A549 (cell line): ENCODE measurements at regions not wholly inside any gene's neighbourhood (a gene's known extent, or its start where the extent isn't known, plus 50 kb on each side); places are given as distances from the start of the nearest gene placed in this dataset.

ENCODE experiments used
- ATAC-seq, 2 experiments: fragments of 200-7000 bp in 1 of 2; fragments of >200 bp in 1 of 2; cut with Nextera tagmentation in 1 of 2; cut with Tn5 transposase in 1 of 2; 3 replicates each; pipeline versions ENCODE4 v1.8.0 to v1.9.1; 2018 to 2020; ENCODE audit warnings: mild to moderate bottlenecking in 1 of 2, moderate library complexity in 1 of 2
- CTCF ChIA-PET: fragments of 300-600 bp; sonication (Branson Sonifier 250); formaldehyde crosslinking; extraction: SDS; loops from one replicate; lab custom pipeline; 2021; ENCODE audit warnings: antibody characterized with exemption, inconsistent platforms; lab: Yijun Ruan, JAX
- POLR2A ChIA-PET: fragments of 350-600 bp; formaldehyde crosslinking; extraction: SDS; loops from one replicate; lab custom pipeline; 2021; ENCODE audit warnings: antibody characterized with exemption, inconsistent platforms; lab: Yijun Ruan, JAX
- DNase-seq, 2 experiments: peaks; one replicate each; pipeline versions ENCODE4 v3.0.0 to v3.0.0-alpha.2; 2011 to 2016; ENCODE audit warnings: low read depth in 1 of 2, low spot score in 1 of 2
- FAIRE-seq: peaks from 2 replicates; lab custom pipeline; 2011; peaks lifted over from hg19 to GRCh38; lab: Jason Lieb, UNC
- H3K27ac ChIP-seq, 2 experiments: fragments of >200 bp; sonication (Bioruptor Twin); formaldehyde crosslinking; 3 replicates each; pipeline ENCODE4 v1.5.1; 2016 to 2017
- H3K4me1 ChIP-seq: fragments of >200 bp; sonication (Bioruptor Twin); formaldehyde crosslinking; 3 replicates; pipeline ENCODE4 v1.6.1; 2016
- H3K4me2 ChIP-seq: fragments of >200 bp; sonication (Bioruptor Twin); formaldehyde crosslinking; 3 replicates; pipeline ENCODE4 v1.6.1; 2016
- H3K4me3 ChIP-seq: fragments of >200 bp; sonication (Bioruptor Twin); formaldehyde crosslinking; 3 replicates; pipeline ENCODE4 v1.5.1; 2016
- H3K9me3 ChIP-seq: fragments of >200 bp; sonication (Bioruptor Twin); formaldehyde crosslinking; 3 replicates; pipeline ENCODE4 v1.6.1; 2016
- ATOH8 ChIP-seq: fragments of 250-450 bp; sonication (Bioruptor Pico); IDR thresholded peaks from 2 replicates; pipeline ENCODE4 v1.5.0; 2020; ENCODE audit warnings: low read depth, mild to moderate bottlenecking, moderate library complexity
- CHD2 ChIP-seq: fragments of 150-350 bp; IDR thresholded peaks from 2 replicates; pipeline ENCODE4 v1.6.1; 2014; ENCODE audit warnings: low read length; ENCODE audit not compliant: partially characterized antibody
- CHD4 ChIP-seq: fragments of 200-600 bp; sonication (generic); IDR thresholded peaks from 2 replicates; pipeline ENCODE4 v1.6.1; 2016; ENCODE audit warnings: antibody characterized with exemption, mild to moderate bottlenecking, borderline replicate concordance
- CTCF ChIP-seq: fragments of >200 bp; sonication (Bioruptor Twin); formaldehyde crosslinking; IDR thresholded peaks from 3 replicates; pipeline ENCODE4 v1.5.1; 2016
- EP300 ChIP-seq, 2 experiments: fragments of >200 bp; sonication (Bioruptor Twin); formaldehyde crosslinking; IDR thresholded peaks; 2 replicates in 1 of 2; 3 replicates in 1 of 2; pipeline ENCODE4 v1.6.1; 2016 to 2017
- GATA3 ChIP-seq: IDR thresholded peaks from 2 replicates; pipeline ENCODE4 v1.6.1; 2012; ENCODE audit warnings: borderline replicate concordance
- HDAC2 ChIP-seq: fragments of 200-600 bp; sonication (generic); IDR thresholded peaks from 2 replicates; pipeline ENCODE4 v1.6.1; 2016
- HES2 ChIP-seq: fragments of >200 bp; sonication (Bioruptor Twin); formaldehyde crosslinking; IDR thresholded peaks from 2 replicates; pipeline ENCODE4 v1.6.1; 2016
- HMGXB4 ChIP-seq: fragments of 250-450 bp; sonication (Bioruptor Pico); IDR thresholded peaks from 2 replicates; pipeline ENCODE4 v1.5.0; 2021; ENCODE audit warnings: mild to moderate bottlenecking, moderate library complexity, borderline replicate concordance
- HOXA7 ChIP-seq: fragments of 250-450 bp; sonication (Bioruptor Pico); IDR thresholded peaks from 2 replicates; pipeline ENCODE4 v1.5.0; 2020; ENCODE audit warnings: mild to moderate bottlenecking, moderate library complexity
- HOXB5 ChIP-seq: fragments of 250-450 bp; sonication (Bioruptor Pico); IDR thresholded peaks from 2 replicates; pipeline ENCODE4 v1.5.0; 2020; ENCODE audit warnings: mild to moderate bottlenecking, moderate library complexity
- JUN ChIP-seq, 2 experiments: fragments of >200 bp; sonication (Bioruptor Twin); formaldehyde crosslinking; IDR thresholded peaks; 2 replicates in 1 of 2; 3 replicates in 1 of 2; pipeline ENCODE4 v1.6.1; 2016 to 2017
- JUNB ChIP-seq: fragments of >200 bp; sonication (Bioruptor Twin); formaldehyde crosslinking; IDR thresholded peaks from 2 replicates; pipeline ENCODE4 v1.6.1; 2016
- MAZ ChIP-seq: fragments of 150-350 bp; IDR thresholded peaks from 2 replicates; pipeline ENCODE4 v1.6.1; 2014; ENCODE audit warnings: antibody characterized with exemption, low read depth, low read length, borderline replicate concordance
- MYC ChIP-seq: IDR thresholded peaks from 2 replicates; pipeline ENCODE4 v1.6.1; 2012; ENCODE audit warnings: mild to moderate bottlenecking, inconsistent platforms, low read length, improper control_type of control experiment, borderline replicate concordance
- NFE2L2 ChIP-seq: fragments of 150-350 bp; conservative IDR thresholded peaks from 2 replicates; pipeline ENCODE4 v1.6.1; 2014; ENCODE audit warnings: low read length
- NR3C1 ChIP-seq: fragments of >200 bp; sonication (Bioruptor Twin); formaldehyde crosslinking; IDR thresholded peaks from 3 replicates; pipeline ENCODE4 v1.6.1; 2017
- PBX3 ChIP-seq: IDR thresholded peaks from 2 replicates; pipeline ENCODE4 v1.6.1; 2012
- POLR2A ChIP-seq: IDR thresholded peaks from 2 replicates; pipeline ENCODE4 v1.6.1; 2012; ENCODE audit warnings: mild to moderate bottlenecking, low read length
- RAD21 ChIP-seq, 2 experiments: fragments of >200 bp in 1 of 2; sonication (Bioruptor Twin) in 1 of 2; formaldehyde crosslinking in 1 of 2; IDR thresholded peaks in 1 of 2; conservative IDR thresholded peaks in 1 of 2; 2 replicates in 1 of 2; 3 replicates in 1 of 2; pipeline ENCODE4 v1.6.1; 2012 to 2018; ENCODE audit warnings: inconsistent platforms in 1 of 2
- REST ChIP-seq: fragments of 200-600 bp; sonication (generic); IDR thresholded peaks from 2 replicates; pipeline ENCODE4 v1.6.1; 2016; ENCODE audit warnings: antibody characterized with exemption, mild to moderate bottlenecking, moderate library complexity
- SMC3 ChIP-seq: fragments of >200 bp; sonication (Bioruptor Twin); formaldehyde crosslinking; IDR thresholded peaks from 3 replicates; pipeline ENCODE4 v1.6.1; 2018; ENCODE audit warnings: inconsistent platforms
- SREBF2 ChIP-seq: fragments of 450-650 bp; IDR thresholded peaks from 2 replicates; pipeline ENCODE4 v1.6.1; 2014; ENCODE audit warnings: mild to moderate bottlenecking, moderate library complexity
- ZSCAN20 ChIP-seq: fragments of 250-450 bp; sonication (Bioruptor Pico); IDR thresholded peaks from 2 replicates; pipeline ENCODE4 v1.8.0; 2022; ENCODE audit warnings: mild to moderate bottlenecking, moderate library complexity
- WGBS: methylation state at CpG from one replicate; pipeline ENCODE4 v1.1.6; 2017; ENCODE audit errors: missing lambda C conversion rate; 5-methylcytosine and 5-hydroxymethylcytosine counted together

- Histone ChIP-seq H3K27ac (no peak overlapping the region), H3K4me3 (no peak overlapping the region), H3K4me2 (no peak overlapping the region), H3K4me1 (no peaks in the 10 kb centered on the region), H3K9me3 (no peaks in the 10 kb centered on the region)
- DNase-seq: no peak
- WGBS: 55% methylated on average over 3 of the region's 3 CpGs
- ChIA-PET POLR2A (no interaction called here), CTCF (interaction anchor here (0.9 to 2.2 kb wide), 3 partner anchors 12 to 29 kb away, joined by 3 to 11 read pairs (median 5); no protein-coding TSS in a partner anchor)
- FAIRE-seq: no peak
- ATAC-seq: no peak
- no peak for TF ChIP-seq NR3C1
- no peak for TF ChIP-seq MYC
- TF ChIP-seq ZSCAN20 (CRISPR knock-in tag): no peak
- no peak for TF ChIP-seq POLR2A
- no peak for TF ChIP-seq RAD21 (conservative IDR thresholded peaks at IDR 0.05 in 1 of 2, IDR thresholded peaks at IDR 0.05 in 1 of 2)
- no peak for TF ChIP-seq ATOH8 (CRISPR knock-in tag)
- no peak for TF ChIP-seq JUNB
- no peak for TF ChIP-seq CHD4
- TF ChIP-seq HOXB5 (CRISPR knock-in tag): no peak
- TF ChIP-seq SREBF2: no peak
- TF ChIP-seq HMGXB4 (CRISPR knock-in tag): no peak
- TF ChIP-seq HOXA7 (CRISPR knock-in tag): no peak
These were observed 70.0 kb downstream of the C5orf15 start for GRCh38 chr5:133898440-133898839.

GRCh38 chr5:133897431-133897830, 71.0 kb downstream of the C5orf15 start:
- Histone ChIP-seq H3K4me1 (no peaks in the 10 kb centered on the region), H3K9me3 (no peaks in the 10 kb centered on the region), H3K4me2 (no peak overlapping the region), H3K4me3 (no peak overlapping the region)
- WGBS: 53% methylated on average over 4 of the region's 4 CpGs
- POLR2A ChIA-PET: no interaction called here
- no peak for FAIRE-seq
- TF ChIP-seq JUN (IDR thresholded peaks at IDR 0.05): no peak
- no peak for TF ChIP-seq HDAC2
- no peak for TF ChIP-seq MAZ
- TF ChIP-seq EP300 (IDR thresholded peaks at IDR 0.05): no peak
- TF ChIP-seq CHD2: no peak
- no peak for TF ChIP-seq SMC3
- no peak for TF ChIP-seq NFE2L2
- TF ChIP-seq ZSCAN20 (CRISPR knock-in tag): no peak
- TF ChIP-seq GATA3: no peak
- no peak for TF ChIP-seq HOXB5 (CRISPR knock-in tag)
- TF ChIP-seq REST: no peak
- TF ChIP-seq CTCF: no peak
- TF ChIP-seq PBX3: no peak
- no peak for TF ChIP-seq HES2
- TF ChIP-seq, all 56 proteins: peak for 0
- H3K27ac ChIP-seq: no peak overlapping the region
- ATAC-seq: no peak
- DNase-seq: no peak
- CTCF ChIA-PET: interaction anchor here (0.6 to 2.2 kb wide), 3 partner anchors 14 to 1138 kb away, joined by 3 to 11 read pairs (median 3); no protein-coding TSS in a partner anchor
